ENCODE measurements at regions not wholly inside any gene's neighbourhood (a gene's known extent, or its start where the extent isn't known, plus 50 kb on each side); places are given as distances from the start of the nearest gene placed in this dataset.

DNA sequence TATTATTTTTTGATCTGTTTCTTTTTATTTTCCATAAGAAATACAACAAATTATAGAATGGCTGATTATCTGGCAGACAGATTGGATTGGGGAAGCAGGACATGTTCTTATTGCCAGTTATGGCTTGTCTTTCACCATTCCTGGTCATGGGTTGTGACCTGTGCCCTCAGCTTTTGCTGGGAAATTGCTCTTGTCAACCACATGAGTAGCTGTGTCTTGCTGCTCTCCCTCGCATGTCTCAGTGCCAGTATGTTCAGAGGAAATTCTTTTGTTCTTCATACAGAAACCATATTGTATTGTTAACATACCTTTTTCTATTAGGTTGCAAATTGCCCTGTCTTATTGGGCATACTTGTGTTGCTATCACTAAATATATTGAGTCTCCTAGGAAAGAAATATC, 344.1 kb downstream of the OSTF1 start:
- DNase-seq (ENCODE audit: low read depth in 1 of 2, low spot score in 1 of 2) (no peak), FAIRE-seq (no peak), ATAC-seq (no peak)
- H3K4me1 ChIP-seq = no peaks in the 10 kb centered on the region
- TF ChIP-seq RNF2 (IDR thresholded peaks at IDR 0.05; ENCODE audit: borderline replicate concordance, low read depth) (no peak), ZC3H11A (IDR thresholded peaks at IDR 0.05) (no peak), ZSCAN20 (CRISPR knock-in tag; IDR thresholded peaks at IDR 0.05) (no peak), JUNB (IDR thresholded peaks at IDR 0.05) (no peak), RAD21 (conservative IDR thresholded peaks at IDR 0.05 in 1 of 2, IDR thresholded peaks at IDR 0.05 in 1 of 2) (no peak), ZNF302 (CRISPR knock-in tag; IDR thresholded peaks at IDR 0.05) (no peak), FOXS1 (CRISPR knock-in tag; IDR thresholded peaks at IDR 0.05) (no peak), RCOR1 (IDR thresholded peaks at IDR 0.05; ENCODE audit: low read depth, low read length) (no peak), ZFP36 (IDR thresholded peaks at IDR 0.05; ENCODE audit: borderline replicate concordance, partially characterized antibody) (no peak), TFCP2L1 (CRISPR knock-in tag; IDR thresholded peaks at IDR 0.05) (no peak), KDM5A (IDR thresholded peaks at IDR 0.05) (no peak), FOSB (CRISPR knock-in tag; IDR thresholded peaks at IDR 0.05) (no peak), CBX8 (IDR thresholded peaks at IDR 0.05) (no peak)
- TF ChIP-seq, protein P1, sequence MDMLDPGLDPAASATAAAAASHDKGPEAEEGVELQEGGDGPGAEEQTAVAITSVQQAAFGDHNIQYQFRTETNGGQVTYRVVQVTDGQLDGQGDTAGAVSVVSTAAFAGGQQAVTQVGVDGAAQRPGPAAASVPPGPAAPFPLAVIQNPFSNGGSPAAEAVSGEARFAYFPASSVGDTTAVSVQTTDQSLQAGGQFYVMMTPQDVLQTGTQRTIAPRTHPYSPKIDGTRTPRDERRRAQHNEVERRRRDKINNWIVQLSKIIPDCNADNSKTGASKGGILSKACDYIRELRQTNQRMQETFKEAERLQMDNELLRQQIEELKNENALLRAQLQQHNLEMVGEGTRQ (IDR thresholded peaks at IDR 0.05) = no peak
- TF ChIP-seq, protein P2, sequence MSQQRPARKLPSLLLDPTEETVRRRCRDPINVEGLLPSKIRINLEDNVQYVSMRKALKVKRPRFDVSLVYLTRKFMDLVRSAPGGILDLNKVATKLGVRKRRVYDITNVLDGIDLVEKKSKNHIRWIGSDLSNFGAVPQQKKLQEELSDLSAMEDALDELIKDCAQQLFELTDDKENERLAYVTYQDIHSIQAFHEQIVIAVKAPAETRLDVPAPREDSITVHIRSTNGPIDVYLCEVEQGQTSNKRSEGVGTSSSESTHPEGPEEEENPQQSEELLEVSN (IDR thresholded peaks at IDR 0.05; ENCODE audit: borderline replicate concordance, low read depth) = no peak
- no peak overlapping the region for H3K27ac ChIP-seq
- 0% methylated on average over 1 of the region's 1 CpG for WGBS (ENCODE audit: missing lambda C conversion rate)
- no peaks in the 10 kb centered on the region for H3K9me3 ChIP-seq
- no peak overlapping the region for H3K4me3 ChIP-seq
- no peak overlapping the region for H3K4me2 ChIP-seq
- ChIA-PET CTCF (no interaction called here), POLR2A (no interaction called here)

DNA sequence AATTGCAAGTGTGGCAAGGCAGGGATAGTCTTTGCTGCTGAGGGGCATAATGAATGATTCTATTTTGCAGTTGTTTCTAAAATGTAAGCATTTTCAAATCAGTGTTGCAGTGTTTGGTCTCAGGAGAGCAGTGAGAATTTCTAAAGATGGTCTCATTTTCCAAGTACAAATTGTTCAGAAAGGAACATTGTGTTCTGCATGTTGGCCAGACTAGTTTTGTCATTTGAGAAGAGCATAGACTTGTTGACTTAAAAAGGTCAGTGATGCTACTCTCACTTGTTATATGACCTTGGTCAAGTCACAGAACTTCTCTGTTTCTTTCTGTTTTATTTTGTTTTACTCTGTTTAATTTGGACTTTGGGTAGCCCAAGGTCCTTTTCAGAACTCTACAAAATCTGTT, 344.6 kb downstream of the OSTF1 start:
- ATAC-seq = no peak
- H3K9me3 ChIP-seq = no peaks in the 10 kb centered on the region
- no peak for DNase-seq (ENCODE audit: low read depth in 1 of 2, low spot score in 1 of 2)
- H3K4me1 ChIP-seq = no peaks in the 10 kb centered on the region
- H3K4me2 ChIP-seq = no peak overlapping the region
- no peak overlapping the region for H3K27ac ChIP-seq
- FAIRE-seq = no peak
- CTCF ChIA-PET = no interaction called here
- H3K4me3 ChIP-seq = no peak overlapping the region
- TF ChIP-seq KDM5A (IDR thresholded peaks at IDR 0.05) (no peak), EHF (CRISPR knock-in tag; IDR thresholded peaks at IDR 0.05) (no peak), SREBF2 (IDR thresholded peaks at IDR 0.05) (no peak), ZC3H11A (IDR thresholded peaks at IDR 0.05) (no peak), EHMT2 (IDR thresholded peaks at IDR 0.05; ENCODE audit: low read depth) (no peak), RARB (CRISPR knock-in tag; IDR thresholded peaks at IDR 0.05) (no peak), ZSCAN20 (CRISPR knock-in tag; IDR thresholded peaks at IDR 0.05) (no peak), CEBPB (IDR thresholded peaks at IDR 0.05) (no peak)
- TF ChIP-seq, protein P3, sequence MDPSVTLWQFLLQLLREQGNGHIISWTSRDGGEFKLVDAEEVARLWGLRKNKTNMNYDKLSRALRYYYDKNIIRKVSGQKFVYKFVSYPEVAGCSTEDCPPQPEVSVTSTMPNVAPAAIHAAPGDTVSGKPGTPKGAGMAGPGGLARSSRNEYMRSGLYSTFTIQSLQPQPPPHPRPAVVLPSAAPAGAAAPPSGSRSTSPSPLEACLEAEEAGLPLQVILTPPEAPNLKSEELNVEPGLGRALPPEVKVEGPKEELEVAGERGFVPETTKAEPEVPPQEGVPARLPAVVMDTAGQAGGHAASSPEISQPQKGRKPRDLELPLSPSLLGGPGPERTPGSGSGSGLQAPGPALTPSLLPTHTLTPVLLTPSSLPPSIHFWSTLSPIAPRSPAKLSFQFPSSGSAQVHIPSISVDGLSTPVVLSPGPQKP (IDR thresholded peaks at IDR 0.05; ENCODE audit: low read depth, low read length) = no peak
- TF ChIP-seq, protein P2 (IDR thresholded peaks at IDR 0.05; ENCODE audit: borderline replicate concordance, low read depth) = no peak
- TF ChIP-seq, protein P4, sequence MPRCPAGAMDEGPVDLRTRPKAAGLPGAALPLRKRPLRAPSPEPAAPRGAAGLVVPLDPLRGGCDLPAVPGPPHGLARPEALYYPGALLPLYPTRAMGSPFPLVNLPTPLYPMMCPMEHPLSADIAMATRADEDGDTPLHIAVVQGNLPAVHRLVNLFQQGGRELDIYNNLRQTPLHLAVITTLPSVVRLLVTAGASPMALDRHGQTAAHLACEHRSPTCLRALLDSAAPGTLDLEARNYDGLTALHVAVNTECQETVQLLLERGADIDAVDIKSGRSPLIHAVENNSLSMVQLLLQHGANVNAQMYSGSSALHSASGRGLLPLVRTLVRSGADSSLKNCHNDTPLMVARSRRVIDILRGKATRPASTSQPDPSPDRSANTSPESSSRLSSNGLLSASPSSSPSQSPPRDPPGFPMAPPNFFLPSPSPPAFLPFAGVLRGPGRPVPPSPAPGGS (IDR thresholded peaks at IDR 0.05) = no peak
- POLR2A ChIA-PET = no interaction called here
